C4-2B (cell line): ENCODE measurements at regions not wholly inside any gene's neighbourhood (a gene's known extent, or its start where the extent isn't known, plus 50 kb on each side); places are given as distances from the start of the nearest gene placed in this dataset.
A peak's percentile ranks its signal among the peaks of the same experiment; 100 is the strongest.

Experiments used
- H3K27ac ChIP-seq: fragments of 450-650 bp; 2 replicates; pipeline ENCODE4 v1.5.1; 2017
- CTCF ChIP-seq: fragments of 450-650 bp; conservative IDR thresholded peaks from 2 replicates; pipeline ENCODE4 v1.5.1; 2017; ENCODE audit warnings: mild to moderate bottlenecking
- ZFX ChIP-seq: fragments of 450-650 bp; IDR thresholded peaks from 2 replicates; pipeline ENCODE4 v1.6.1; 2017

GRCh38 chr16:51556694-51557340, 405.7 kb upstream of the SALL1 start:
- TF ChIP-seq ZFX (no peak), CTCF (no peak)
- peak overlapping the region; percentile 29; the same call in 1 of the 2 replicates for H3K27ac ChIP-seq

- H3K27ac ChIP-seq: no peak overlapping the region
- TF ChIP-seq CTCF (no peak), ZFX (no peak)
These were observed 402.8 kb upstream of the SALL1 start for GRCh38 chr16:51553910-51554309.

GRCh38 chr16:51553314-51553713, 402.2 kb upstream of the SALL1 start:
- no peak overlapping the region for H3K27ac ChIP-seq
- no peak for TF ChIP-seq ZFX
- no peak for TF ChIP-seq CTCF

- H3K27ac ChIP-seq: no peak overlapping the region
- TF ChIP-seq CTCF (no peak), ZFX (no peak)
These were observed 399.8 kb upstream of the SALL1 start for GRCh38 chr16:51550800-51551347.

GRCh38 chr16:51549836-51550235, 398.8 kb upstream of the SALL1 start:
- TF ChIP-seq CTCF (no peak), ZFX (no peak)
- no peak overlapping the region for H3K27ac ChIP-seq

GRCh38 chr16:51545951-51546350, 394.9 kb upstream of the SALL1 start:
- TF ChIP-seq CTCF (no peak), ZFX (no peak)
- H3K27ac ChIP-seq: no peak overlapping the region

- TF ChIP-seq CTCF (no peak), ZFX (no peak)
- H3K27ac ChIP-seq: no peak overlapping the region
These were observed 393.9 kb upstream of the SALL1 start for GRCh38 chr16:51544851-51545467.
